GM12873 (cell line): ENCODE measurements at regions not wholly inside any gene's neighbourhood (a gene's known extent, or its start where the extent isn't known, plus 50 kb on each side); places are given as distances from the start of the nearest gene placed in this dataset.

Experiments
- TF ChIP-seq, protein P1 (sequence below): IDR thresholded peaks from 2 replicates; pipeline ENCODE4 v1.5.1; 2012; ENCODE audit warnings: low read depth, mild to moderate bottlenecking, moderate library complexity, low read length, control low read depth; ENCODE audit not compliant: insufficient read depth; ENCODE audit errors: missing control alignments

DNA sequence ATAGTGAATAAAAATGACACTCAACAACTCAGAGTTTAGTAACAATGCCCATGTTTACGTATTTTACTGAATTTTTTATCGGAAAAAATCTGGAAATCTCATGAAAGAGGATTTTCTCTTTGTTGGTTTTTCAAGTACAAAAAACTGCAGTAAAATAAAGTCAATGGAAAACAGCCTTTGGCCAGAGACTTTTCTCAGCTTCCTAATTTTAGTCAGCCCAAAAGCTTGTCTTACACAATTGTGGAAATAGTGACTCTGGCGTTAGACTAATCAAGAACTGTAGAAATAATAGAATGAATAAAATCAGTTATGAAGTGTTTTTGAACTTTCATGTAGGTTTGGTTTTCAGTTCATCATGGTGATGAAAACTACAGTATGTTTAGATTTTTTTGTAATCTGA, 234.7 kb downstream of the DKK2 start:
- TF ChIP-seq, protein P1, sequence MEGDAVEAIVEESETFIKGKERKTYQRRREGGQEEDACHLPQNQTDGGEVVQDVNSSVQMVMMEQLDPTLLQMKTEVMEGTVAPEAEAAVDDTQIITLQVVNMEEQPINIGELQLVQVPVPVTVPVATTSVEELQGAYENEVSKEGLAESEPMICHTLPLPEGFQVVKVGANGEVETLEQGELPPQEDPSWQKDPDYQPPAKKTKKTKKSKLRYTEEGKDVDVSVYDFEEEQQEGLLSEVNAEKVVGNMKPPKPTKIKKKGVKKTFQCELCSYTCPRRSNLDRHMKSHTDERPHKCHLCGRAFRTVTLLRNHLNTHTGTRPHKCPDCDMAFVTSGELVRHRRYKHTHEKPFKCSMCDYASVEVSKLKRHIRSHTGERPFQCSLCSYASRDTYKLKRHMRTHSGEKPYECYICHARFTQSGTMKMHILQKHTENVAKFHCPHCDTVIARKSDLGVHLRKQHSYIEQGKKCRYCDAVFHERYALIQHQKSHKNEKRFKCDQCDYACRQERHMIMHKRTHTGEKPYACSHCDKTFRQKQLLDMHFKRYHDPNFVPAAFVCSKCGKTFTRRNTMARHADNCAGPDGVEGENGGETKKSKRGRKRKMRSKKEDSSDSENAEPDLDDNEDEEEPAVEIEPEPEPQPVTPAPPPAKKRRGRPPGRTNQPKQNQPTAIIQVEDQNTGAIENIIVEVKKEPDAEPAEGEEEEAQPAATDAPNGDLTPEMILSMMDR: no peak

DNA sequence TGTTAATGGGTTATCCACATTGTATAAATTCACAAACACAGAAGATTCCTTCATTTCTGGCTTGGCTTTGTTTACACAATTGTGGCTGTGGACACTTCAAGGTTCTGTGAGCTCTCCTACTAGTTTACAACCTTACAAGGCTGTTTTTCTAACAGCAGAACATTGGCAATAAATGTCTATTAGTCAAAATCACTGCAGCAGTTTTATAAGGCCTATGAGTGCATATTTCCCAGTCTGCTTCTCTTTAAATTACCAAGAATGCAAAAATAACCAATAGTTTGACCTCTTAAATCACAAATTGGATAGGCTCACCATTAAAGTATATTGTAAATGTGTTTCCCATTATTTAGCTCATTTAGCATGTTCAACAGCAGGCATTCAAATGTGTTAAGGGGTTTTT, 239.2 kb downstream of the DKK2 start:
- TF ChIP-seq, protein P1: no peak

DNA sequence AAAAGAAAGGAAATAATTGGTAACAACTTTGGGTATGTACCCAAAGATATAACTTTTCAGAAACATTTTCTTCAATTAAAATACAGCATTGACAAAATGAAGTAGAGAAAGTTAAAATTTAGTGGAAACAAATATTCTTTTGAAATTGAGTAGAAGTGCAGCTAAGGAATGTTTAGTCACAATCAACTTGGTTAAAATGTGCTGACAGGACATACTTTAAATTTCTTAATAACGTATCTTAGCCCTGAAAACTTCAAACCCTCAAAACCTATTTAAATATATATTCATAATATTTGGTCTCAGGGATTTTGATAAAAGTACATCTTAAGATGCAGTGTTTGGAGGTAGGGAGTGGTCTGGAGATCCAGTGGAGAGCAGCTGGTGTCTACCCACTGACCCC, 240.8 kb downstream of the DKK2 start:
- TF ChIP-seq, protein P1: no peak

DNA sequence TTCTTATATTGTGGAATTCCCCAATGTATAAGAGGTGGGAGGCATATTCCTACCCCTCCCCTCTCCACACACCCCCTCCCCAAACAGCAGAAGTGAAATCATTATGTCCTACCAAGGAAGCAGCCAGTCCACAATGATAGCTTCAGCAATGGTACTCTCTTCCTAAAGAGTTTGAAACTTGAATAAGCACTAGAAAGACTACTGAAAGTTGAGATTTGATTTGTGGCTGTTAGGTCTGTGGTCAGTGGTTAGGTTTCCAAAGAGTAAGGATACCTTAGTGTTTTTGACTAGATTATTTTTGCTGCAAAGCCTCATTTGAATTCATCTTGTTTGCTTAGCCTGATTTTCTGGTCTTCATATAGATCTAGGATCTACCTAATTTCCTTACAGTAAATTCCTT, 242.2 kb downstream of the DKK2 start:
- TF ChIP-seq, protein P1: no peak

DNA sequence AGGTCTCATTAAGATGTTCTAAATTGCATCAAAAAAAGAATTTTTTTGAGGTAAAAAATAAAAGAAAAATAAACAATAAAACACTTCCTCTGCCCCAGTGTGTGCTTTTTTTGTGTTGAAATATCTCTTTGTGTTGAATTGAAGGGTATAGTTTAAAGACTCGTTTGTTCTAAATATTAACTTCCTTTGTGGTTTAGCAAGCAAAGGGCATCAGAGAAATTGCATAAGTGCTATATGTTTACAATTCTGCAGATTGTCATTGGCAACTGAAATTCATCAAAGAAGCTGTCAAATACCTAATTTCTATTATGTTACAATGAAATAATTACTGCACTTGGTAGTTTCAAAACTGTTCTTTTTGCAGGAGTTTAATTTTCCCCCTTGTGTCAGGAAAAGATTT, 260.5 kb downstream of the DKK2 start:
- TF ChIP-seq, protein P1: no peak

DNA sequence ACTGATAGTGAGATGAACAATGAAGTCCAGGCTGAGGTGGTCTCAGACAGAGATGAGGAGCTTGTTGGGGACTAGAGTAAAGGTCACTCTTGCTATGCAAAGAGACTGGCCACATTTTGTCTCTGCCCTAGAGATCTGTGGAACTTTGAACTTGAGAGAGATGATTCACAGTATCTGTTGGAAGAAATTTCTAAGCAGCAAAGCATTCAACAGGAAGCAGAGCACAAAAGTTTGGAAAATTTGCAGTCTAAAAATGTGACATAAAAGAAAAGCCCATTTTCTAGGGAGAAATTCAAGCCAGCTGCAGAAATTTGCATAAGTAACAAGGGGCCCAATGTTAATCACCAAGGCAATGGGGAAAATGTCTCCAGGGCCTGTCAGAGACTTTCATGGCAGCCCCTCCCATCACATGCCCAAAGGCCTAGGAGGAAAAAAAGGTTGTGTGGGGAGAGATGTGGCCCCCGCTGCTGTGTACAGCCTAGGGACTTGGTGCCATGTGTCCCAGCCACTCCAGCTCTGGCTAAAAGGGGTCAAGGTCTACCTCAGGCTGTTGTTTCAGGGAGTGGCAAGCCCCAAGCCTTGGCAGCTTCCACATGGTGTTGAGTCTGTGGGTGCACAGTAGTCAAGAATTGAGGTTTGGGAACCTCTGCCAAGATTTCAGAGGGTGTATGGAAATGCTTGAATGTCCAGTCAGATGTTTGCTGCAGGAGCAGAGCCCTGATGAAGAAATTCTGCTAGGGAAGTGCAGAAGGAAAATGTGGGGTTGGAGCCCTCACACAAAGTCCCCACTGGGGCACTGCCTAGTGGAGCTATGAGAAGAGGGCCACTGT, 262.8 kb downstream of the DKK2 start:
- TF ChIP-seq, protein P1: no peak

DNA sequence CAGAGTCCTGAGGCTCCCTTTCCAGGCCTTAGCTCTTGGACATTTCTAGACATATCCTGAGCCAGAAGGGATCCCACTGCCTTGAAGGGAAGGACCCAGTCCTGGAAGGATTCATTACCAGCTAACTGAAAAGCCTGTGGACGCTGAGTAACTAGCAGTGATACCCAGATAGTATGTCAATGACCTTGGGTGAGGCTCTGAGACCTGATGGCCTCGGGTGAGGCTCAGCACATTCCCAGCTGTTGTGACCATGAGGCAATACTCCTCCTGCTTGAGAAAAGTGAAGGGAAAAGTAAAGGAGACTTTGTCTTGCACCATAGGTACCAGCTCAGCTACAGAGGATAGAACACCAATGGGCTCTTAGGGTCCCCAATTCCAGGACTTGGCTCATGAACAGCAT, 268.1 kb downstream of the DKK2 start:
- TF ChIP-seq, protein P1: no peak
